ENCODE measurements at regions not wholly inside any gene's neighbourhood (a gene's known extent, or its start where the extent isn't known, plus 50 kb on each side); places are given as distances from the start of the nearest gene placed in this dataset.

DNA sequence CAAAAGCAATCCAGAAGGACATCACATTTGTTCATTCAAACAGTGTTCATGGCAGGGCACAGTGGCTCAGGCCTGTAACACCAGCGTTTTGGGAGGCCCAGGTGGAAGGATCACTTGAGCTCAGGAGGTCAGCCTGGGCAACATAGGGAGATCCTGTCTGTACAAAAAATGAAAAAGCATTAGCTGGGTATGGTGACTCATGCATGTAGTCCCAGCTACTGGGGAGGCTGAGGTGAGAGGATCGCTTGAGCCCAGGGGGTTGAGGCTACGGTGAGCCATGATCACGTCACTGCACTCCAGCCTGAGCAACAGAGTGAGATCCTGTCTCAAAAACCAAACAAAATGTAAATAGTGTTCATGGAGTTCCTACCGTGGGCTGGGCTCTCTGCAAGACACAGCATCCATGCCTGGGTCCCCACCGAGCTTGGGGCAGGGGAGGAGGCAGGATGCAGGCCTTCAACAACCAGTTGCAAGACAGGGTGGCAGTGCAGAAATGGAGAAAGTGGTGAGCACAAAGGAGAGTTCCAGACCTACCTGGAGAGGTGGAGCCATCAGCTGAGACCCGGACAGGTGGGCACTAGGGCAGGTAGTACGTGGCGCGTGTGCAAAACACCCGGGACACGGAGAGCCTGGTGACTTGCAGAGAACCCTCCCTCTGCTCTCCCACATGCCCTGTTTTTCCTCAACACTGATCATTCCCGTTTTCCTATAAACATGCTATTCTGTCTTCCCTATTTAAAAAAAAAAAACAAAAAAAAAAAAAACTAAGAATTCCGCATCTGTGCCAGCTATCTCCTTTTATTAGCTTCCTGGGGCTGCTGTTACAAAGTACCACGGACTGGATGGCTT lies 138.9 kb downstream of the TOMM20 start:
- TF ChIP-seq CTCF (IDR thresholded peaks at IDR 0.05) = no peak
- TF ChIP-seq, protein P1, sequence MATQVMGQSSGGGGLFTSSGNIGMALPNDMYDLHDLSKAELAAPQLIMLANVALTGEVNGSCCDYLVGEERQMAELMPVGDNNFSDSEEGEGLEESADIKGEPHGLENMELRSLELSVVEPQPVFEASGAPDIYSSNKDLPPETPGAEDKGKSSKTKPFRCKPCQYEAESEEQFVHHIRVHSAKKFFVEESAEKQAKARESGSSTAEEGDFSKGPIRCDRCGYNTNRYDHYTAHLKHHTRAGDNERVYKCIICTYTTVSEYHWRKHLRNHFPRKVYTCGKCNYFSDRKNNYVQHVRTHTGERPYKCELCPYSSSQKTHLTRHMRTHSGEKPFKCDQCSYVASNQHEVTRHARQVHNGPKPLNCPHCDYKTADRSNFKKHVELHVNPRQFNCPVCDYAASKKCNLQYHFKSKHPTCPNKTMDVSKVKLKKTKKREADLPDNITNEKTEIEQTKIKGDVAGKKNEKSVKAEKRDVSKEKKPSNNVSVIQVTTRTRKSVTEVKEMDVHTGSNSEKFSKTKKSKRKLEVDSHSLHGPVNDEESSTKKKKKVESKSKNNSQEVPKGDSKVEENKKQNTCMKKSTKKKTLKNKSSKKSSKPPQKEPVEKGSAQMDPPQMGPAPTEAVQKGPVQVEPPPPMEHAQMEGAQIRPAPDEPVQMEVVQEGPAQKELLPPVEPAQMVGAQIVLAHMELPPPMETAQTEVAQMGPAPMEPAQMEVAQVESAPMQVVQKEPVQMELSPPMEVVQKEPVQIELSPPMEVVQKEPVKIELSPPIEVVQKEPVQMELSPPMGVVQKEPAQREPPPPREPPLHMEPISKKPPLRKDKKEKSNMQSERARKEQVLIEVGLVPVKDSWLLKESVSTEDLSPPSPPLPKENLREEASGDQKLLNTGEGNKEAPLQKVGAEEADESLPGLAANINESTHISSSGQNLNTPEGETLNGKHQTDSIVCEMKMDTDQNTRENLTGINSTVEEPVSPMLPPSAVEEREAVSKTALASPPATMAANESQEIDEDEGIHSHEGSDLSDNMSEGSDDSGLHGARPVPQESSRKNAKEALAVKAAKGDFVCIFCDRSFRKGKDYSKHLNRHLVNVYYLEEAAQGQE (IDR thresholded peaks at IDR 0.05; ENCODE audit: low read depth, low read length) = no peak
- no peak for TF ChIP-seq SIN3A (IDR thresholded peaks at IDR 0.05; ENCODE audit: borderline replicate concordance, low read depth, low read length)
- TF ChIP-seq, protein P2, sequence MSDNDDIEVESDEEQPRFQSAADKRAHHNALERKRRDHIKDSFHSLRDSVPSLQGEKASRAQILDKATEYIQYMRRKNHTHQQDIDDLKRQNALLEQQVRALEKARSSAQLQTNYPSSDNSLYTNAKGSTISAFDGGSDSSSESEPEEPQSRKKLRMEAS (IDR thresholded peaks at IDR 0.05; ENCODE audit: low read depth) = no peak
- no peak for TF ChIP-seq GATA2 (CRISPR knock-in tag; IDR thresholded peaks at IDR 0.05)
- TF ChIP-seq, protein P3, sequence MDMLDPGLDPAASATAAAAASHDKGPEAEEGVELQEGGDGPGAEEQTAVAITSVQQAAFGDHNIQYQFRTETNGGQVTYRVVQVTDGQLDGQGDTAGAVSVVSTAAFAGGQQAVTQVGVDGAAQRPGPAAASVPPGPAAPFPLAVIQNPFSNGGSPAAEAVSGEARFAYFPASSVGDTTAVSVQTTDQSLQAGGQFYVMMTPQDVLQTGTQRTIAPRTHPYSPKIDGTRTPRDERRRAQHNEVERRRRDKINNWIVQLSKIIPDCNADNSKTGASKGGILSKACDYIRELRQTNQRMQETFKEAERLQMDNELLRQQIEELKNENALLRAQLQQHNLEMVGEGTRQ (IDR thresholded peaks at IDR 0.05; ENCODE audit: borderline replicate concordance, low read depth, low read length) = no peak
- no peak for TF ChIP-seq CHD2 (IDR thresholded peaks at IDR 0.05; ENCODE audit: low read length, partially characterized antibody)
- TF ChIP-seq RAD21 (IDR thresholded peaks at IDR 0.05; ENCODE audit: low read length) = no peak

Measured in SK-N-SH (cell line).